Activated naive CD8-positive, alpha-beta T cell treated with anti-CD3 and anti-CD28 coated beads, Interleukin-2, amount 10 ng/mL, durations not matched to agents 7 days and 5 days (primary cell): ENCODE measurements at regions not wholly inside any gene's neighbourhood (a gene's known extent, or its start where the extent isn't known, plus 50 kb on each side); places are given as distances from the start of the nearest gene placed in this dataset.

Source experiments
- ATAC-seq: fragments of 150-1000 bp; cut with Tn5 transposase; one replicate; pipeline ENCODE4 v1.10.0; 2021; ENCODE audit warnings: low read depth, moderate library complexity
- POLR2A ChIA-PET: fragments of 350-600 bp; sonication (Branson Sonifier 250); formaldehyde crosslinking; loops from one replicate; lab custom pipeline; 2021; ENCODE audit warnings: antibody characterized with exemption; lab: Charles Lee
- DNase-seq: peaks from one replicate; pipeline ENCODE4 v3.0.0; 2021
- H3K27ac Mint-ChIP-seq: one replicate; pipeline ENCODE4 v1.8.0; 2022; ENCODE audit warnings: mild to moderate bottlenecking, mixed read lengths
- H3K27me3 Mint-ChIP-seq: one replicate; pipeline ENCODE4 v1.8.0; 2022; ENCODE audit warnings: mild to moderate bottlenecking, moderate library complexity, mixed read lengths
- H3K36me3 Mint-ChIP-seq: one replicate; pipeline ENCODE4 v1.8.0; 2021; ENCODE audit warnings: mild to moderate bottlenecking, mixed read lengths
- H3K4me1 Mint-ChIP-seq: one replicate; pipeline ENCODE4 v1.8.0; 2021; ENCODE audit warnings: mixed read lengths
- H3K4me3 Mint-ChIP-seq: one replicate; pipeline ENCODE4 v1.8.0; 2022; ENCODE audit warnings: mild to moderate bottlenecking, moderate library complexity, mixed read lengths
- H3K9me3 Mint-ChIP-seq: one replicate; pipeline ENCODE4 v1.8.0; 2021; ENCODE audit warnings: mixed read lengths

DNA sequence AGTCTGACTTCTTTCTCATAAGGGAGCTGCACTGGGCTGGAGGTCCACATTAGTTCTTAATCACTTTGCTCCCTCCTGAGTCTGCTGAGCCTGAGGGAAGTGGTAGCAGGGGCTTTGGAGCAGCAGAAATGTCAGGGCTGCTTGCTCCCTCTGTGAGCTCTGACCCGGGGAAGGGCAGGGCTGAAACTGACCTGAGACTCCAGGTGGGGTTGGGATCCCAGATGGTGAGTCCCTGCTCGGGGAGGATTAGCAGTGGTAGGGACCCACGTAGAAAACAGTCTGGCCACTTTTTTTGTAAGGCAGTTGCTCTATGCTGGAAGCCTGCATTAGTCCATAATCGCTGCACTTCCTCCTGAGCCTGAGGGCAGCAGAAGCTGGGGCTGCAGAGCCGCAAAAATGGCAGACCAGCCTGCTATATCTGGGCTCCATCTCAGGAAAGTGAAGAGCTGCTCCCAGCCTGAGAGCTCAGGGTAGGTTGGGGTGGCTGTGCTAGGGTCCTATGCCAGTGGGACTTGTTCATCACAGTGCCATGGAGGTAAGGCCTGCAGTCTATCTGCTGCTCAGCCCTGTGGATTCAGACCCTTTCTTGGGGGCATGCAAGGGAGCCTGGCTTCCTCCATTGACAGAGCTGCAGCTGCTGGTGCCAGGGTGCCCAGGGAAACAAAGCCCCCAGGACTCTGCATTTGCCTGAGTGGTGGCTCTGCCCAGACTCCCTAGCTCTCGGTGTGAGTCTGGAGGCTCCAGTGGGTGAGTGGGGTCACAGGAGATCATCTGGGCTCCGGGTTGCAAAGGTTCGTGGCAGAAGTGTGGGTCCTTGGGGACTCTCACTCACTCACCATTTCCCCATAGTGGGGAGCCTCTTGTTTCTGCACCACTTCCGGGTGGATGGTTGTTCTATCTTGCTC is 854.3 kb downstream of the LUZP2 start:
- Mint-ChIP-seq H3K4me1 (no peaks in the 10 kb centered on the region), H3K36me3 (no peaks in the 10 kb centered on the region), H3K4me3 (no peak overlapping the region), H3K27me3 (no peaks in the 10 kb centered on the region), H3K27ac (no peak overlapping the region), H3K9me3 (peaks cover 5% of the 10 kb centered on the region)
- ATAC-seq (no peak), DNase-seq (no peak)
- POLR2A ChIA-PET = no interaction called here

DNA sequence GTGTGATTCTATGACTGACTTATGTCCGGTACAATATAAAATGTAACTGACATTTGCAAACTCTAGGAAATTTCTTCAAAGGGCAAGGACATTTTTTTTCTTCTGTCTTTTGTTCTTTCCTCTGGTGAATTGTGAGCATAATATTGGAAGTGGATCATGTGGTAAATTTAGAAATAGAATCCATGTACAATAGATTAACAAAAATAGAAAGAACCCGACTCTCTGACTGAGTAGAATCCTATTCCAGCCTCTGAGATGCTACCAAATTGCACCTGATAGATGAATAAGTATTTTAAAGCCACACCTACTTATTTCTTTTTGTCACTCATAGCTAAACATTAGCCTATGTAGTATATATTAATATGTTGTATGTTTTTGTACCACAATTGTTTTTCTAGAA is 860.3 kb downstream of the LUZP2 start:
- no peaks in the 10 kb centered on the region for H3K27me3 Mint-ChIP-seq
- no peaks in the 10 kb centered on the region for H3K36me3 Mint-ChIP-seq
- H3K27ac Mint-ChIP-seq = no peak overlapping the region
- ATAC-seq = no peak
- no peaks in the 10 kb centered on the region for H3K4me1 Mint-ChIP-seq
- H3K9me3 Mint-ChIP-seq = no peaks in the 10 kb centered on the region
- DNase-seq = no peak
- no peak overlapping the region for H3K4me3 Mint-ChIP-seq
- POLR2A ChIA-PET = no interaction called here

- POLR2A ChIA-PET = no interaction called here
- no peak overlapping the region for H3K4me3 Mint-ChIP-seq
- no peak overlapping the region for H3K27ac Mint-ChIP-seq
- ATAC-seq (no peak), DNase-seq (no peak)
- H3K36me3 Mint-ChIP-seq = no peaks in the 10 kb centered on the region
- H3K27me3 Mint-ChIP-seq = no peaks in the 10 kb centered on the region
- H3K9me3 Mint-ChIP-seq = peaks cover 7% of the 10 kb centered on the region
- H3K4me1 Mint-ChIP-seq = no peaks in the 10 kb centered on the region
These were observed 880.6 kb downstream of the LUZP2 start for GRCh38 chr11:25377466-25377865.

DNA sequence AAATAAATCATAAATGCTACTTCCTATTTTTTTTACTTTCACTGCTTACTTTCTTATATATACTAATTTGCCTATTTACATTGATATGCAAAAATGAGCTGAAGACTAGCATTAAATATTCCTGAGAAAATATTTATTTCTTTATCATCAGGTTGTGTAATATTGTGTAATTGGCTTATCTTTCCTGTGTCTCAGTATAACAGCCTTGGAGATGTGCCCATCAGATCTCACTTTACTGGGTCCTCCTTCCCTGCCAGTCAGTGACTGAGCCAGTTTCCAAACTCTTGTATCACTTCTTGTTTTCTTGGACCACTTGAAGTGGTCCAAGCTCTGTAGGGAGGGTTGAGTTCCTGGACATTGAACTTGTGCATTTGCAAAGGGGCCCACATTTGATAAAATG is 900.0 kb downstream of the LUZP2 start:
- DNase-seq = no peak
- Mint-ChIP-seq H3K4me1 (no peaks in the 10 kb centered on the region), H3K4me3 (no peak overlapping the region), H3K27me3 (no peaks in the 10 kb centered on the region), H3K27ac (no peak overlapping the region), H3K36me3 (no peaks in the 10 kb centered on the region), H3K9me3 (peaks cover 7% of the 10 kb centered on the region)
- no peak for ATAC-seq
- POLR2A ChIA-PET = no interaction called here

GRCh38 chr11:25408146-25408545 is 911.3 kb downstream of the LUZP2 start:
- no peak overlapping the region for H3K4me3 Mint-ChIP-seq
- ATAC-seq = no peak
- no peaks in the 10 kb centered on the region for H3K9me3 Mint-ChIP-seq
- no peaks in the 10 kb centered on the region for H3K36me3 Mint-ChIP-seq
- no peaks in the 10 kb centered on the region for H3K4me1 Mint-ChIP-seq
- DNase-seq = no peak
- no peak overlapping the region for H3K27ac Mint-ChIP-seq
- H3K27me3 Mint-ChIP-seq = no peaks in the 10 kb centered on the region
- POLR2A ChIA-PET = no interaction called here

DNA sequence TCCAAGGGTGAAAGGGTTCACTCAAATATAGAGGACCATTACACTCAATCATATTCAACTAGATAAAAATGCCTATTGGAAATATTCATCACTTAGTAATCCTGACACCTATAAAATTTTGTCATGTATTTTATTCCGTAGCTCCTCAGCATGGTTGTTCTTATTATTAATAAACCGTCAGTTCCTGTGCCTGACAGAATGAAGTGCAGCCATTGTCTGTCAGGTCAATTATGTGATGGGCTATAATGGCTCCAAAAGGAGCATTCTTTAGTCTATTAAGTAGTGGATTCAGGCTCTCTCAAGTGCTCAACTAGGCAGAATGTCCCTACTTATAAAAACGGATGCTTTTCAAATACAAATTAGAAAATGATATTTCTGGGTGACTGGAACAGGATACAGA is 916.1 kb upstream of the ANO3 start:
- H3K4me3 Mint-ChIP-seq = no peak overlapping the region
- H3K36me3 Mint-ChIP-seq = no peaks in the 10 kb centered on the region
- DNase-seq = no peak
- POLR2A ChIA-PET = no interaction called here
- H3K27ac Mint-ChIP-seq = no peak overlapping the region
- no peaks in the 10 kb centered on the region for H3K4me1 Mint-ChIP-seq
- peaks cover 3% of the 10 kb centered on the region for H3K9me3 Mint-ChIP-seq
- H3K27me3 Mint-ChIP-seq = no peaks in the 10 kb centered on the region
- ATAC-seq = no peak

DNA sequence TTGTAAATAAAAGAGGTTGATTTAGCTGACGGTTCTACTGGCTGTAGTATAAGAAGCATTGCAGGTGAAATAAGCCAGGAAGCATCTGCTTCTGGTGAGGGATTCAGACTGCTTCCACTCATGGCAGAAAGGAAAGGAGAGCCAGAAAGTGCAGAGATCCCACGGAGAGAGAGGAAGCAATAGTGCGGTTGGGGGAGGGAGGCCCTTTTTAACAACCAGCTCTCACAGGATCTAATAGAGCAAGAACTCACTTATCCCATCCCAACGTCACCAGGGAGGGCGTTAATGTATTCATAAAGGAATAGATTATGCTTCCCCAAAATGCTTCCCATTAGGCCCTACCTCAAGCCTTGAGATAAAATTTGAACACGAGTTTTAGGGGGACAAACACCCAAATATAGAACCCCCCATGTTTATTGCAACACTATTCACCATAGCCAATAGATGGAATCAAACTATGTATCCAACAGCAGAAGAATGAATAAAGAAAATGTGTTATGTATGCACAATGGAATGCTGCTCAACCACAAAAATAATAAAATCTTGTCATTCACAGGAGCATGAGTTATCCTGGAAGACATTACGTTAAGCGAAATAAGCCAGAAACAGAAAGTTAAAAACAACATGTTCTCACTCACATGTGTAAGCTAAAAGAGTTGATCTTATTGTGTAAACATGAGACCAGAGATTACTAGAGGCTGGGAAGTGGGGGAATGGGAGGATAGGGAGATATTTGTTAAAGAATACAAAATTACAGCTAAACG is 908.3 kb upstream of the ANO3 start:
- H3K36me3 Mint-ChIP-seq = no peaks in the 10 kb centered on the region
- H3K9me3 Mint-ChIP-seq = no peaks in the 10 kb centered on the region
- POLR2A ChIA-PET = no interaction called here
- H3K4me1 Mint-ChIP-seq = no peaks in the 10 kb centered on the region
- ATAC-seq = no peak
- DNase-seq = no peak
- H3K27me3 Mint-ChIP-seq = no peaks in the 10 kb centered on the region
- H3K27ac Mint-ChIP-seq = no peak overlapping the region
- H3K4me3 Mint-ChIP-seq = no peak overlapping the region

DNA sequence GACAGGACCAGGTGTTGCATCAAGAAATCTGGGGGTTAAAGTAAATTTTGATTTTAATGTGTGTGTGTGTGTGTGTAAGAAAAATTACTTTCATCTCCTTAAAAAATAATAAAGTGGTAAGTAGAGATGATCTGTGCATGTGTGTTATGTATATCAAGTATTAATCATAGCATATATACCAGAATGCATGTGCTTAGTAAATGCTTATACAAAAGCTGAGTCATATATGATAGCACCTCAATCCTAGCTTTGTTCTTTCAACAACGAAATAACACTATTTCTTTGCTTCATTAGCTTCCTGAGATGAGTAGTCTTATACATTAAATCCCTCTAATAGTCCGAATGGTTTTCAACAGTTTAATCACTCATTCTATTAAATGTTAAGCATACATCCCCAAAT is 899.6 kb upstream of the ANO3 start:
- H3K36me3 Mint-ChIP-seq = no peaks in the 10 kb centered on the region
- POLR2A ChIA-PET = no interaction called here
- H3K27ac Mint-ChIP-seq = no peak overlapping the region
- H3K27me3 Mint-ChIP-seq = no peaks in the 10 kb centered on the region
- H3K9me3 Mint-ChIP-seq = peaks cover 3% of the 10 kb centered on the region
- DNase-seq (no peak), ATAC-seq (no peak)
- H3K4me1 Mint-ChIP-seq = no peaks in the 10 kb centered on the region
- H3K4me3 Mint-ChIP-seq = no peak overlapping the region

- Mint-ChIP-seq H3K27me3 (no peaks in the 10 kb centered on the region), H3K4me1 (no peaks in the 10 kb centered on the region), H3K9me3 (peaks cover 3% of the 10 kb centered on the region), H3K4me3 (no peak overlapping the region), H3K36me3 (no peaks in the 10 kb centered on the region), H3K27ac (no peak overlapping the region)
- no peak for ATAC-seq
- POLR2A ChIA-PET = no interaction called here
- DNase-seq = no peak
These were observed 896.7 kb upstream of the ANO3 start for GRCh38 chr11:25435197-25435596.

- Mint-ChIP-seq H3K27me3 (no peaks in the 10 kb centered on the region), H3K4me1 (no peaks in the 10 kb centered on the region), H3K4me3 (no peak overlapping the region), H3K9me3 (peaks cover 3% of the 10 kb centered on the region), H3K27ac (no peak overlapping the region), H3K36me3 (no peaks in the 10 kb centered on the region)
- DNase-seq (no peak), ATAC-seq (no peak)
- POLR2A ChIA-PET = no interaction called here
These were observed 895.6 kb upstream of the ANO3 start for GRCh38 chr11:25436326-25436725.

- DNase-seq (no peak), ATAC-seq (no peak)
- no peaks in the 10 kb centered on the region for H3K36me3 Mint-ChIP-seq
- no peaks in the 10 kb centered on the region for H3K27me3 Mint-ChIP-seq
- H3K9me3 Mint-ChIP-seq = no peaks in the 10 kb centered on the region
- H3K4me1 Mint-ChIP-seq = no peaks in the 10 kb centered on the region
- POLR2A ChIA-PET = no interaction called here
- H3K4me3 Mint-ChIP-seq = no peak overlapping the region
- H3K27ac Mint-ChIP-seq = no peak overlapping the region
These were observed 890.5 kb upstream of the ANO3 start for GRCh38 chr11:25441421-25441820.

GRCh38 chr11:25449091-25449490 is 882.8 kb upstream of the ANO3 start:
- no peaks in the 10 kb centered on the region for H3K27me3 Mint-ChIP-seq
- H3K9me3 Mint-ChIP-seq = peaks cover 3% of the 10 kb centered on the region
- no peak overlapping the region for H3K27ac Mint-ChIP-seq
- DNase-seq (no peak), ATAC-seq (no peak)
- POLR2A ChIA-PET = no interaction called here
- no peaks in the 10 kb centered on the region for H3K36me3 Mint-ChIP-seq
- no peaks in the 10 kb centered on the region for H3K4me1 Mint-ChIP-seq
- no peak overlapping the region for H3K4me3 Mint-ChIP-seq

GRCh38 chr11:25453471-25453870 is 878.5 kb upstream of the ANO3 start:
- peaks cover 4% of the 10 kb centered on the region for H3K9me3 Mint-ChIP-seq
- H3K36me3 Mint-ChIP-seq = no peaks in the 10 kb centered on the region
- POLR2A ChIA-PET = no interaction called here
- DNase-seq (no peak), ATAC-seq (no peak)
- no peak overlapping the region for H3K27ac Mint-ChIP-seq
- H3K4me3 Mint-ChIP-seq = no peak overlapping the region
- no peaks in the 10 kb centered on the region for H3K27me3 Mint-ChIP-seq
- no peaks in the 10 kb centered on the region for H3K4me1 Mint-ChIP-seq

DNA sequence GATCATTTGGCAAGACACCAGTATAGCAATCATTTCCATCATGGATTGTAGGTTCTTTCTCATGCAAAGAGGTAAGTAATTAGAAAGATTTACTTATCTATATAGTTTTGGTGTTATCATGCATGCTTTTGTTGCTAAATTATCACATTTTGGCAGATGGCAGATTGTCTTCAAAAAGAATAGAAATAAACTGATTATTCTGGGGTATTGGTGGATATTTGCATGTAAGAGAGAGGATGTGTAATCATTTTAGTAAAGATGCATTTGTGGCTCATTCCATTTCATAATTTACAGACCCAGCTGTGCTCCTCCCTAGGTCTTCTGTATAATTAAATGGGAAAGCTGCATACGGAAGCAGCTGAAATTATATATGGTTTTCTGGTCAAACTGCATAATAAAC is 875.7 kb upstream of the ANO3 start:
- POLR2A ChIA-PET = no interaction called here
- H3K27me3 Mint-ChIP-seq = no peaks in the 10 kb centered on the region

More for the DNA sequence above, 875.7 kb upstream of the ANO3 start:
- ATAC-seq (no peak), DNase-seq (no peak)
- no peak overlapping the region for H3K27ac Mint-ChIP-seq
- no peak overlapping the region for H3K4me3 Mint-ChIP-seq
- H3K36me3 Mint-ChIP-seq = no peaks in the 10 kb centered on the region
- peaks cover 3% of the 10 kb centered on the region for H3K9me3 Mint-ChIP-seq
- H3K4me1 Mint-ChIP-seq = no peaks in the 10 kb centered on the region
